GM19397 (cell line): ENCODE measurements at regions not wholly inside any gene's neighbourhood (a gene's known extent, or its start where the extent isn't known, plus 50 kb on each side); places are given as distances from the start of the nearest gene placed in this dataset.

ENCODE experiments used
- ATAC-seq: cut with Tn5 transposase; IDR thresholded peaks from one replicate; pipeline ENCODE4 v1.9.1; 2021; ENCODE audit warnings: mild to moderate bottlenecking, moderate library complexity; ENCODE audit not compliant: unreplicated experiment

GRCh38 chr5:74382987-74383593 lies 257.4 kb downstream of the ENC1 start:
- ATAC-seq: no peak

- ATAC-seq: no peak
Measured at GRCh38 chr5:74382123-74382855, 258.2 kb downstream of the ENC1 start.

- no peak for ATAC-seq
Measured at GRCh38 chr5:74380193-74380592, 260.3 kb downstream of the ENC1 start.

- ATAC-seq: no peak
Measured at GRCh38 chr5:74378464-74378863, 262.1 kb downstream of the ENC1 start.

- ATAC-seq: no peak
Measured at GRCh38 chr5:74376187-74376586, 264.3 kb downstream of the ENC1 start.

- ATAC-seq: no peak
Measured at GRCh38 chr5:74375271-74375670, 265.3 kb downstream of the ENC1 start.

- no peak for ATAC-seq
Measured at GRCh38 chr5:74374656-74375055, 265.9 kb downstream of the ENC1 start.

GRCh38 chr5:74373076-74373475 lies 267.5 kb downstream of the ENC1 start:
- ATAC-seq: no peak

GRCh38 chr5:74372502-74373064 lies 267.9 kb downstream of the ENC1 start:
- no peak for ATAC-seq

GRCh38 chr5:74372051-74372450 lies 268.5 kb downstream of the ENC1 start:
- ATAC-seq: no peak

GRCh38 chr5:74371621-74372020 lies 268.9 kb downstream of the ENC1 start:
- no peak for ATAC-seq

- ATAC-seq: no peak
Measured at GRCh38 chr5:74370168-74370567, 270.4 kb downstream of the ENC1 start.

- ATAC-seq: no peak
Measured at GRCh38 chr5:74369173-74369572, 271.4 kb downstream of the ENC1 start.

GRCh38 chr5:74367934-74368333 lies 272.6 kb downstream of the ENC1 start:
- ATAC-seq: no peak

- ATAC-seq: no peak
Measured at GRCh38 chr5:74367241-74367733, 273.2 kb downstream of the ENC1 start.

- no peak for ATAC-seq
Measured at GRCh38 chr5:74365723-74366122, 274.8 kb downstream of the ENC1 start.

- no peak for ATAC-seq
Measured at GRCh38 chr5:74364507-74364906, 276.0 kb downstream of the ENC1 start.

GRCh38 chr5:74363603-74364205 lies 276.8 kb downstream of the ENC1 start:
- ATAC-seq: no peak

GRCh38 chr5:74361406-74362358 lies 278.8 kb downstream of the ENC1 start:
- no peak for ATAC-seq

GRCh38 chr5:74360535-74361210 lies 279.9 kb downstream of the ENC1 start:
- ATAC-seq: no peak
